Panc1 (cell line): ENCODE measurements at regions not wholly inside any gene's neighbourhood (a gene's known extent, or its start where the extent isn't known, plus 50 kb on each side); places are given as distances from the start of the nearest gene placed in this dataset.

ENCODE experiments used
- CTCF ChIP-seq: fragments of 450-650 bp; IDR thresholded peaks from 2 replicates; pipeline ENCODE4 v1.5.1; 2017; ENCODE audit warnings: mild to moderate bottlenecking
- POLR2AphosphoS5 ChIP-seq: IDR thresholded peaks from 2 replicates; pipeline ENCODE4 v1.6.1; 2012; ENCODE audit warnings: mild to moderate bottlenecking, low read depth, low read length, moderate library complexity
- REST ChIP-seq, 2 experiments: IDR thresholded peaks; 2 replicates each; pipeline ENCODE4 v1.6.1; 2011 to 2012; ENCODE audit warnings: low read depth in 2 of 2, control low read depth in 1 of 2, low read length in 1 of 2, mild to moderate bottlenecking in 1 of 2, moderate library complexity in 1 of 2; ENCODE audit not compliant: insufficient read depth in 1 of 2

GRCh38 chr1:39110882-39111281, 84.7 kb downstream of the NDUFS5 start:
- TF ChIP-seq CTCF (no peak), POLR2AphosphoS5 (no peak), REST (IDR thresholded peaks at IDR 0.05; ENCODE audit: insufficient read depth in 1 of 2, low read depth in 2 of 2, low read length in 1 of 2) (no peak)
